ENCODE measurements at regions not wholly inside any gene's neighbourhood (a gene's known extent, or its start where the extent isn't known, plus 50 kb on each side); places are given as distances from the start of the nearest gene placed in this dataset.
"Not testable (repeated sequence)": the region's sequence is repeated elsewhere in the genome, so short reads cannot be mapped to it uniquely, and the experiment has no call there.

GRCh38 chr3:15903759-15904720 is 106.3 kb upstream of the ANKRD28 start:
- DNase-seq, result no peak

- DNase-seq, result no peak
Observed at GRCh38 chr3:15905041-15905440, 107.3 kb upstream of the ANKRD28 start.

GRCh38 chr3:15907403-15907802 is 109.6 kb upstream of the ANKRD28 start:
- not testable (repeated sequence) for DNase-seq

- no peak for DNase-seq
Observed at GRCh38 chr3:15918988-15919387, 121.2 kb upstream of the ANKRD28 start.

- no peak for DNase-seq
Observed at GRCh38 chr3:15919971-15920370, 122.2 kb upstream of the ANKRD28 start.

GRCh38 chr3:15923640-15924405 is 126.0 kb upstream of the ANKRD28 start:
- no peak for DNase-seq

GRCh38 chr3:15924914-15925313 is 127.1 kb upstream of the ANKRD28 start:
- DNase-seq, result no peak

- DNase-seq, result no peak
Observed at GRCh38 chr3:15926871-15927270, 129.1 kb upstream of the ANKRD28 start.

GRCh38 chr3:15927969-15928368 is 130.2 kb upstream of the ANKRD28 start:
- DNase-seq, result no peak

GRCh38 chr3:15929944-15930571 is 132.3 kb upstream of the ANKRD28 start:
- DNase-seq, result no peak

GRCh38 chr3:15932348-15933300 is 134.8 kb upstream of the ANKRD28 start:
- no peak for DNase-seq

- DNase-seq, result no peak
Observed at GRCh38 chr3:15933439-15934139, 135.8 kb upstream of the ANKRD28 start.

GRCh38 chr3:15934389-15935195 is 136.8 kb upstream of the ANKRD28 start:
- no peak for DNase-seq

GRCh38 chr3:15936312-15936711 is 138.5 kb upstream of the ANKRD28 start:
- no peak for DNase-seq

- DNase-seq, result no peak
Observed at GRCh38 chr3:15940641-15941040, 142.9 kb upstream of the ANKRD28 start.

- not testable (repeated sequence) for DNase-seq
Observed at GRCh38 chr3:15941457-15941856, 143.7 kb upstream of the ANKRD28 start.

GRCh38 chr3:15941958-15942357 is 144.2 kb upstream of the ANKRD28 start:
- no peak for DNase-seq

GRCh38 chr3:15942462-15942861 is 144.7 kb upstream of the ANKRD28 start:
- no peak for DNase-seq

- no peak for DNase-seq
Observed at GRCh38 chr3:15942936-15943335, 145.2 kb upstream of the ANKRD28 start.

- no peak for DNase-seq
Observed at GRCh38 chr3:15948388-15948787, 150.6 kb upstream of the ANKRD28 start.
